Liver (tissue), 8 donors: ENCODE measurements at regions not wholly inside any gene's neighbourhood (a gene's known extent, or its start where the extent isn't known, plus 50 kb on each side); places are given as distances from the start of the nearest gene placed in this dataset.

Experiments used
- DNase-seq: peaks from one replicate; pipeline ENCODE4 v3.0.0-alpha.2; 2017; ENCODE audit warnings: low spot score
- H3K27ac ChIP-seq, 2 donors: one replicate each; pipeline ENCODE4 v1.7.0; 2013; ENCODE audit warnings: inconsistent platforms in 2 of 2, low read length in 2 of 2, control low read depth in 1 of 2, low read depth in 1 of 2, mild to moderate bottlenecking in 1 of 2
- H3K27me3 ChIP-seq, 4 donors: one replicate each; pipeline versions ENCODE4 v1.6.1 to v1.7.0; 2013; ENCODE audit warnings: low read length in 3 of 4, inconsistent platforms in 1 of 4, mild to moderate bottlenecking in 1 of 4, moderate library complexity in 1 of 4; ENCODE audit not compliant: control insufficient read depth in 4 of 4, insufficient read depth in 4 of 4
- H3K36me3 ChIP-seq, 4 donors: one replicate each; pipeline versions ENCODE4 v1.6.1 to v1.7.0; 2013; ENCODE audit warnings: low read length in 3 of 4, mild to moderate bottlenecking in 3 of 4, low read depth in 1 of 4, moderate library complexity in 1 of 4; ENCODE audit not compliant: control insufficient read depth in 4 of 4, insufficient read depth in 3 of 4
- H3K4me1 ChIP-seq, 4 donors: one replicate each; pipeline versions ENCODE4 v1.6.1 to v1.7.0; 2013; ENCODE audit warnings: low read length in 3 of 4, mild to moderate bottlenecking in 3 of 4, moderate library complexity in 1 of 4; ENCODE audit not compliant: control insufficient read depth in 4 of 4, insufficient read depth in 4 of 4
- H3K4me3 ChIP-seq, 3 donors: one replicate each; pipeline versions ENCODE4 v1.6.1 to v1.7.0; 2013; ENCODE audit warnings: low read length in 3 of 3, control low read depth in 1 of 3, low read depth in 1 of 3, mild to moderate bottlenecking in 1 of 3
- H3K9ac ChIP-seq, 2 donors: one replicate each; pipeline ENCODE4 v1.7.0; 2013; ENCODE audit warnings: low read length in 2 of 2, mild to moderate bottlenecking in 2 of 2, moderate library complexity in 2 of 2, control low read depth in 1 of 2, low read depth in 1 of 2
- H3K9me3 ChIP-seq, 4 donors: one replicate each; pipeline versions ENCODE4 v1.6.1 to v1.7.0; 2013; ENCODE audit warnings: low read length in 3 of 4; ENCODE audit not compliant: control insufficient read depth in 4 of 4
- ATF3 ChIP-seq: IDR thresholded peaks from 2 replicates; pipeline ENCODE4 v1.6.1; 2016; ENCODE audit warnings: antibody characterized with exemption
- CTCF ChIP-seq: fragments of 150-350 bp; IDR thresholded peaks from 2 replicates; pipeline ENCODE4 v1.5.1; 2017; ENCODE audit warnings: improper control_type of control experiment, low read depth, low read length; ENCODE audit not compliant: missing input control
- EGR1 ChIP-seq, 2 donors: IDR thresholded peaks; 2 replicates each; pipeline ENCODE4 v1.6.1; 2016 to 2018; ENCODE audit warnings: antibody characterized with exemption in 2 of 2, low read depth in 2 of 2
- FOXA1 ChIP-seq: IDR thresholded peaks from 2 replicates; pipeline ENCODE4 v1.6.1; 2016; ENCODE audit warnings: antibody characterized with exemption
- FOXA2 ChIP-seq: IDR thresholded peaks from 2 replicates; pipeline ENCODE4 v1.6.1; 2016; ENCODE audit warnings: antibody characterized with exemption
- HNF4A ChIP-seq, 2 donors: conservative IDR thresholded peaks; 2 replicates each; pipeline ENCODE4 v1.6.1; 2016; ENCODE audit warnings: antibody characterized with exemption in 2 of 2, mild to moderate bottlenecking in 2 of 2
- JUND ChIP-seq, 2 donors: IDR thresholded peaks; 2 replicates each; pipeline ENCODE4 v1.6.1; 2016; ENCODE audit warnings: antibody characterized with exemption in 2 of 2
- MAX ChIP-seq: IDR thresholded peaks from 2 replicates; pipeline ENCODE4 v1.6.1; 2016; ENCODE audit warnings: antibody characterized with exemption
- NR2F2 ChIP-seq: IDR thresholded peaks from 2 replicates; pipeline ENCODE4 v1.6.1; 2016; ENCODE audit warnings: antibody characterized with exemption
- RAD21 ChIP-seq, 2 donors: IDR thresholded peaks; 2 replicates each; pipeline ENCODE4 v1.6.1; 2016; ENCODE audit warnings: antibody characterized with exemption in 2 of 2, mild to moderate bottlenecking in 2 of 2
- REST ChIP-seq: IDR thresholded peaks from 2 replicates; pipeline ENCODE4 v1.6.1; 2016; ENCODE audit warnings: antibody characterized with exemption, mild to moderate bottlenecking
- RXRA ChIP-seq, 2 donors: IDR thresholded peaks; 2 replicates each; pipeline ENCODE4 v1.6.1; 2017 to 2018; ENCODE audit warnings: antibody characterized with exemption in 2 of 2, mild to moderate bottlenecking in 1 of 2
- TAF1 ChIP-seq: conservative IDR thresholded peaks from 2 replicates; pipeline ENCODE4 v1.6.1; 2016; ENCODE audit warnings: antibody characterized with exemption, mild to moderate bottlenecking
- ZBTB33 ChIP-seq: IDR thresholded peaks from 2 replicates; pipeline ENCODE4 v1.6.1; 2016; ENCODE audit warnings: antibody characterized with exemption
- WGBS: extraction: QIAGEN DNeasy Blood & Tissue Kit; methylation state at CpG from one replicate; pipeline ENCODE4 v1.1.7; 2013; 5-methylcytosine and 5-hydroxymethylcytosine counted together
- donor health status: healthy.
- donor health status: healthy.
- donor health status: healthy.
- donor health status: healthy.
- donor health status: healthy.

- no peaks in the 10 kb centered on the region for H3K36me3 ChIP-seq
- peaks cover 0 to 5% (median 0%) of the 10 kb centered on the region in 4 donors for H3K9me3 ChIP-seq
- no peak for DNase-seq
- TF ChIP-seq JUND (IDR thresholded peaks at IDR 0.05) (no peak), EGR1 (IDR thresholded peaks at IDR 0.05; ENCODE audit: low read depth in 2 of 2) (no peak), FOXA2 (no peak), NR2F2 (no peak), FOXA1 (no peak), ZBTB33 (no peak), CTCF (no peak), RXRA (IDR thresholded peaks at IDR 0.05) (no peak), REST (no peak), MAX (no peak), HNF4A (conservative IDR thresholded peaks at IDR 0.05) (no peak), RAD21 (IDR thresholded peaks at IDR 0.05) (no peak), ATF3 (no peak), TAF1 (no peak)
- 85% methylated on average over 2 of the region's 2 CpGs for WGBS
- H3K4me1 ChIP-seq: peaks cover 3 to 7% (median 3%) of the 10 kb centered on the region in 4 donors
- no peaks in the 10 kb centered on the region for H3K27me3 ChIP-seq
- H3K27ac ChIP-seq: no peak overlapping the region
- H3K4me3 ChIP-seq: no peak overlapping the region
- no peak overlapping the region for H3K9ac ChIP-seq
These were observed 1764.3 kb downstream of the NCAM2 start for GRCh38 chr21:22762463-22762862.

GRCh38 chr21:22763442-22763841 is 1765.2 kb downstream of the NCAM2 start:
- peaks cover 3 to 7% (median 3%) of the 10 kb centered on the region in 4 donors for H3K4me1 ChIP-seq
- no peak for DNase-seq
- no peak overlapping the region for H3K4me3 ChIP-seq
- peaks cover 0 to 5% (median 0%) of the 10 kb centered on the region in 4 donors for H3K9me3 ChIP-seq
- H3K27me3 ChIP-seq: no peaks in the 10 kb centered on the region
- 51% methylated on average over 3 of the region's 3 CpGs for WGBS
- no peaks in the 10 kb centered on the region for H3K36me3 ChIP-seq
- no peak overlapping the region for H3K27ac ChIP-seq
- no peak overlapping the region for H3K9ac ChIP-seq
- TF ChIP-seq FOXA2 (no peak), NR2F2 (no peak), FOXA1 (no peak), ZBTB33 (no peak), RAD21 (IDR thresholded peaks at IDR 0.05) (no peak), JUND (IDR thresholded peaks at IDR 0.05) (no peak), REST (no peak), EGR1 (IDR thresholded peaks at IDR 0.05; ENCODE audit: low read depth in 2 of 2) (no peak), MAX (no peak), HNF4A (conservative IDR thresholded peaks at IDR 0.05) (no peak), TAF1 (no peak)
